ENCODE measurements at regions not wholly inside any gene's neighbourhood (a gene's known extent, or its start where the extent isn't known, plus 50 kb on each side); places are given as distances from the start of the nearest gene placed in this dataset.

DNA sequence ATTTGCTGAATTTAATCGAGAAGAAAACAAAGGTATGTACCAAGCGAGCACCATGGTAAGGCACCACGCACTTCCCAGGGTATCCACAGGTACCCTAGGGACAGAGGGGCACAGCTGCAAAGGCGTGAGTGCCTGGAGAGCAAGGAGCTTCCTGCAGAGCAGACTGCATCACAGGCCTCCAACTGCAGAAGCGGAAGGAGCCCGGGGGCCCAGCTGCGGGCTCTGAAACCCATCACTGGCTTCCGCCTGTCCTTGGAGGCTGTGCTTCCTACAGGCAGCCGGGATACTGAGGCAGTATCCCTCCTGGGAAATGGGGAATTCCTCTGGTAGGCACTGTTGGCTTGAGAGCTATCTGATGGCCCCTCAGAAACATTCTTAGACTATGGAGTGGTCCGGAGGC lies 217.4 kb upstream of the GMDS start:
- DNase-seq (ENCODE audit: low read depth in 2 of 2) = no peak

DNA sequence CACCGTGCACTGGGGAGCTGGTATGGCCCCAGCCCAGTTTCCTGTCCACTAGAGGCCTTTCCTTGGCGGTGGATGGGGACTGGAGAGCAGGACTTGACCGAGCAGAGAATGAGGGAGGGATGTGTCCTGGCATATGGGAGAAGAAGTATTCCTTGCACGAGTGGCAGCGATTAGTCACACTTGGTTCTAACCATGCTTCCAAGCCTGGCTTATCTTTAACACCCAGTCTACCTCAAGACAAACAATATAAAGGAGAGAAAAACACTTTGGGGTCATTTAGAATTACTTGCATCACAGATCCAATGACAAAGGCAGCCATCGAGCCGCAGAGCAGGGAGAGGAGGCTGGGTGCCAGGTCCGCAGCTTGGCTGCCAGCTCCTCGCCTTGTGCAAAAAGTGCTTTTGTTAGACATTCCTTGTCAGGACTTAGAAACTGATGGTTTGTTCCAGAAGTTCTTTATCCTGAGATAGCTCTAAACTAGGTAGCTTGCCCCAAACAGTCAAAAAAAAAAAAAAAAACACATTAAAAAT lies 214.9 kb upstream of the GMDS start:
- DNase-seq (ENCODE audit: low read depth in 2 of 2) = no peak

DNA sequence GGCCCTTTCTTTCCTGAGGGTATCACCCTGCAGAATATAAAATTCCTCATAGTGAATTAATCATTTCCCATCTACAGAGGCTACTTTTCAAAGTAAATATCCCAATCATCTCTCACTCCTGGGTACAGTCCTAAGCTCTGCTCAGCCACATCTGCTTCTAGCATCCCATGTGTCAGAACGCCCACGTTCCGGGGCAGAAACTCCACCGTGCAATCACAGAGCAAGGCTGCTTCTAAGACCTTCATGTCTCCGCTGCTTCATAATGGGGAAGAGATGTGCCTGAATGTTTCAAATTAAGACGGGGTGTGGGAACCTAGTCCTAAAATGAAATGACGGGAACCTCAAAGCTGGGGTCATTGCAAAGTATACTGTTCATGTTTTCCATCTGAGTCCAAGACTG lies 208.8 kb upstream of the GMDS start:
- DNase-seq (ENCODE audit: low read depth in 2 of 2) = no peak

DNA sequence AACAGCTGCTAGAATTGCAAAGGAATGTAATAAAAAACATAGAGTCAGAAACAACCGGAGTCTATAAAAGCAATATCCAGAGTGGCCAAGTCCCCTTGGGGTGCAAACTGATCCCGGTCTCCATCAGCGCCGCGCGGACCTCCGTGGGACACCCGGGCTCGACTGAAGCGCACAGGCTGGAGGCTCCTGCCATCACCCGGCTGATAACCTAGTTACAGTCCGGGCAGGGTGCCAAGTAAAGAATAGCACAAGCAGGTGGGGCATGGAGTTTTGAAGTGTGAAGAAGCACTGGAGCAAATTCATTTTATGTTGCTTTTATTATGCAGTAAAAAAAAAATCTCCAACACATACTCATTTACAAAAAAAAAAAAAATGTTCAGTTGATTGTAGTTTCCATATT lies 205.1 kb upstream of the GMDS start:
- no peak for DNase-seq (ENCODE audit: low read depth in 2 of 2)

DNA sequence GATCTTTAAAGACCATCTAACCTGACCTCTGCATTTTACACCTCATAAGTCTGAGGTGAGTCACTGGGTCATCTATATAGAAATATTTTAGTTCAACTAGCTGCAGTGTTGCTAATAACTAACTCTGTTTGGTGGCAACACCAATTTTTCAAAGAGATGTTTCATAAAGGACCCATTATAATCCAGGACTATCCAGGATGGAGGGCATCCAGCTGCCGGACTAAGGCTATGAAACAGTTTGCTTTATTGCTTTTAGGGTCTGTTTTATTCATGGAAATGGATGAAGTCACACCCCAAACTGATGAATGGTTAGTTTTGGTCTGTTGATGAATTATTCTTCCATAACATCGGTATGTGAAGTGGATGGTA lies 204.2 kb upstream of the GMDS start:
- DNase-seq (ENCODE audit: low read depth in 2 of 2) = no peak

DNA sequence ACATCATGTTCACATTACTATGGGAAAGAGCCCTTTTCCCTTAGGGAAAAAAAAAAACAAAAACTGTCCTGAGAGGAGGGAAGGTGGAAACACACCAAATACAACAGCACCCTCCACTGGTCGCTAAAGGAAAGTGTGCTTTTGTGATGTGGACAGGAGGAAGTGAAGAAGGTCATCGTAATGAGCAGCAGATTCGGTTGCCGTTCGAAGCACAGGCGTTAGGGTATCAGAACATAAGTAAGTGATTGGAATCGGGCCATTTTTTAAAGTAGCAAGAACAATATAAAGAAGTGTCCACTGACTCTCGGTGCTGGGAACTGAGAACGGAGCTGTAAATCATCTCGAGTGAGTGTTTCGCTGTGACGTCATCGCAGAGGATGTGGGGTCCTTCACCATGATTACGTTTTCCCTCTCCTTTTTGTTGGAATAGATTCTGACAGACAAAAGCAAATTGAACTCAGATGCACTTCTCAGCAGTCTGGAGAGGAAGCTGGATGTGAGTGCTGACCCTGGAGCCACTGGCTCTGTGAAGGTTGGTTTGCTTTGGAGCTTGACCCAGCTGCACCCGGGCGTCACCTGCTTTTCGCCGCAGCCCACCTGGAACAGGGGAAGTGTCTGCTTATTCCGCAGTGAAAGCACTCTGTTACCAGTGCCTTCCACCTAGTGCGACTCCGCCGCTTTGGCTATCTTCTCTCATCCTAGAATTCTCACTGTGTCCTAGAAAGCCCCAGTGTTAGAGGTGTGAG lies 203.6 kb upstream of the GMDS start:
- DNase-seq (ENCODE audit: low read depth in 2 of 2) = no peak

DNA sequence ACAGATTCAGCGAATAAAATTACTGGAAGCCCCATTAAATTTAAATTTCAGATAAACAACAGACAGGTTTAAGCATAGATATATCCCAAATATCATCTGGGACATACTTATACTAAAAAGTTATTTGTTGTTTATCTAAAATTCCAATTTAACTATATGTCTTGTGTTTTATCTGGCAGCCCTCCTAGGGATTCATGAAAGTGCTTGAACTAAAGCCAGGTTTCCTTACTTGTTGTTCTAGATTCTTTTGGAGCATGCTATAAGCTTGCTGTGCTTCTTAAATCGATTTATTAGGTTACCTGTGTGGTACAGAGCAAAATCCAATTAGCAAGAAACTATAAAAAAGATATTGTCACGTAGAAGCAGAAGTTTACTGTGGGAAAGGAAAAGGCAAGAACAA lies 202.5 kb upstream of the GMDS start:
- DNase-seq (ENCODE audit: low read depth in 2 of 2) = no peak

DNA sequence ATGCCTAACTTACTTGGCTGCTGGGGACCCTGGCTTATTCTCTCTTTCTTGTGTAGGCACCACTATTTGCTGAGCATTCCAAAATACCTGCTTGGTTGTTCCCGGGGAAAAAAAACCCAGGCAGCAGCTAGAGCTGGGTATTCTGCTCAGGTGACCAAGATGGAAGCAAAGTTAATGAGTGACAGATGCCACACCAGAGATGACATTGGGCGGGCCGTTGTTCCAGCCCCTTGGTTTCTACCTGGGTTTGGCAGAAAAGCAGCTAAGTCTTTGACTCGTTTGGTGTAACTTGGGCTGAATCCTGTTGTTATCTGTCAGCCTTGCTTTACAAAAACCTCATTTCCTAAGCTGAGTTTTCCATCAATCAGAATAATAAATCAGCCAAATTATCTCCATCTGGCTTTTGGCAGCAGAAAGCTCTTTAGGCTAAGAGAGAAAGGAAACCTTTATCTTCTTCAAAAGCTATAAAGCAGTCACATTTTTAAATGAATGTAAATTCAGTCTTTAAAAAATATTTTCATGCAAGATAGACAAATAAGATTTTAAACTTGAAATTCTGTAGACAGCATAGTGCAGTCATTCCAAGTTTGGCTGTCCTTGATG lies 202.0 kb upstream of the GMDS start:
- no peak for DNase-seq (ENCODE audit: low read depth in 2 of 2)

DNA sequence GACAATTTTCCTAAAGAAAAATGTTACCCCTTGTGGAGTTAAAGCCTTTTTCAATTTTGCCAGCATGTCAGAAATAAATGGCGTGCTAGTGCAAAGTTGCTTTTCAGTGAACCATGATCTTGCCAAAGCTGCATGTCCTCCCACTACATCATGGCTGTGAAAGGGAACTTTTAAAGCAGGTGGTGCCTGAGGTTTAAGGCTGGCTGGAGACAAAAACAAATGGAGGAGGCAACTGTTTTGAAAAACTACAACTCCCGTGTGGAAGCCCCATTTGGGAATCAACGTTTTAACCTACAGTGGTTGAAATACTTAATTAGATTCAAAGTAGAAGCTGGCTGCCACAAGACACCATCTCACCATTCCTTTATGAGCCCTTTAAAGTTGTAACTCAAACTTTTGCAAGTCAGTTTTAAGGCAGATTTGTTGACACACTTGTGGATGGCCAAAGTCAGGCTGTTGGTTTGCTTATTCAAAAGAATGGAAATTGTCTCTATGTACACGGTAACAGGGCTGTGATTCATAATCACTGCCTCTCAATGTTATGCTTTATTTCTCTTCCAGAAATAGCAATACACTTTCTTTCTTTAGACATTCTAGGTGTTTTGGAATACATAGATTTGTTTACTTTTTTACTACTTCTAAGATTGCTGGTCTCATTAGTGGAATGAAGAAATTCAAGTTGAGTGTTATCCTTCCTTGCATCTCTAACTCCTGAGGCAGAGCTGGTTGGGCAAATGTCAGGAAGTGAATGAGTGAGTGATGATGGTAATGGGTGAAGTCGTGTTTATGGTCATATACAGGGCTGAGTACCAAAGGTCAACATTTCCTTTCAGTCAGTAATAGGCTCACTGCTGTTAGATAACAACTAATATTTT lies 196.4 kb upstream of the GMDS start:
- DNase-seq (ENCODE audit: low read depth in 2 of 2) = no peak

DNA sequence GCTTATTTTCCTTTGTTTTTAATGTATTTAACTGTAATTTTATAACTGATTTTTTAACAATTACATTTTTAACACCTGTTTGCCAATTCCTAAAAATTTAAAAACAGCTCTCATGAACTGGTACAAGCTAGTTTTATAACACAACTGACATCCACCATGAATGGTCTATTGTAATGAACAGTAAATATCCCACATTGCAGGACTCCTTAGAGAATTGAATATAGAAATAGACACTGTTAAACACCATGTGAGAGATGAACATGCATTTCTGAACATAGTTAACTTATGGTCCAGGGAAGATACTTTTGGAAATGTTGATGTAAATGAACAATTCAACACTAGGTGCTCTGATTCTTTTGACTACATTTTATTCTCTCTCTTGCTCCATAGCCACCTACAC lies 195.1 kb upstream of the GMDS start:
- no peak for DNase-seq (ENCODE audit: low read depth in 2 of 2)

DNA sequence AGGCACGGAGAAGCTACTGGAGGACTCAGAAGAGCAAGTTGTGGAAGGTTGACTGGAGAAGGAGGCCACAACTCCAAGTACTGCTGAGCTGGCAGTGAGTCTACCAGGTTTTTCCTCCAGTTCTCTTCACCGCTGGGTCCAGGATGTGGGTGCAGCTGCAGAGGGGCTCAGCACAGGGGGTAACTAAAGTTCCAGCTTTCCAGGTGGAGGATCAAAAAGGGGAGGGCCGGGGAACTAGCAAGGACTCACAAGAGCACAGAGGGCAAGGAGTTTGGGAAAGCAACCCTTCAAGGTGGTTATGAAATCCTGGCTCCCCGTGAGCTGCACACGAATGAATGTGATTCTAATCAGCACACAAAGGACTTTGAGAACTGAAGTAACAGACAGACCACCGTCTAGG lies 194.2 kb upstream of the GMDS start:
- DNase-seq (ENCODE audit: low read depth in 2 of 2) = no peak

DNA sequence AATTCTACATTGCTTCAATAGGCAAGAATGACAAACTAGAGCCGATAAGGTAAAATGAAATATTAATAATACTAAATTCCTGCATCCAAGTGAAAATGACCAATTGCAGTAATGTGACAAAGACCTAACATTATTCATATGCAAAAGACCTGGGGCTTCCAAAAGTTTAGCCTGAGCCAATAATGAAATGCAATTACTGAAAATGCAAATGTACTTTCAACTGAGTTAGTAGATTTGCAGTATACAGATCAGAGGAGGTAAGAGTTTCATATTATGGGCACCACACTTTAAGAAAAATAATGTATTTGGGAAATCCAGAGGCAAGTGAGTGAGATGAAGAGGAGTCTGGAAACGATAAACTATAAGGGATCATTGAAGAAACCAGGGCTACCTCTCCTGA lies 193.7 kb upstream of the GMDS start:
- no peak for DNase-seq (ENCODE audit: low read depth in 2 of 2)

DNA sequence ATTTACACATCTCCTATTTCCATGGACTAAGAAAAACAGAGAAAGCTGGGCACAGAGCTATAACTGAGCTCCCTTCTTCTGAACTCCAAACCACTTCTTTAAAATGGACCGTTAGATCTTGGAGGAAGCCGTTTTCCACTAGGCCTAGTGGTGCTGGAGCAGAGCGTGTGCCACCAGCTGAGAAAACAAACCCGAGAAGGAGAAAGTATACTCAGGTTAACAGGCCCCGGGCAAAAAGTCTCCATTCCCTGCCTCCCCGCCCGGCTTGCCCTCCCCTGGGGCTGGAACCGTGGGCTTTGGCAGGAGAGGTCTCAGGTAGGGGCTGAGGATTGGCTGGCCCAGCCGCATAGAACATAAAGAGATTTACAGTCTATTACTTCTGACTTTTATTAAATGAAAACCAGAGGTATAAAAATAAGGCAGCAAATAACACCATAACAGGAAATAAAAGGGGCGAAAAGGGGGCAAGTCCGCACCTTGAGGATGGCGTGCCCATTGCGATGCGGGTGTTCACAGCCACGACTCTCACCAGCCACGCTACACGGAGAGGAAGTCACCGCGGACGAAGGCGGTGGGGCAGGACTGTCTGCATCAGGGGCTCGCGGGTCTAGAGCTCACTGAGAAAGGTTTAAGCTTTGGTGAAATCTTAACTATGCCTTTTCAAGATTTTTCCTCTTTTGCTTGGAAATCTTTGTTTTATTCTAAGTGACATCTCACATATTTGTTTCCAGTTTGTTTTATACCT lies 191.2 kb upstream of the GMDS start:
- no peak for DNase-seq (ENCODE audit: low read depth in 2 of 2)

DNA sequence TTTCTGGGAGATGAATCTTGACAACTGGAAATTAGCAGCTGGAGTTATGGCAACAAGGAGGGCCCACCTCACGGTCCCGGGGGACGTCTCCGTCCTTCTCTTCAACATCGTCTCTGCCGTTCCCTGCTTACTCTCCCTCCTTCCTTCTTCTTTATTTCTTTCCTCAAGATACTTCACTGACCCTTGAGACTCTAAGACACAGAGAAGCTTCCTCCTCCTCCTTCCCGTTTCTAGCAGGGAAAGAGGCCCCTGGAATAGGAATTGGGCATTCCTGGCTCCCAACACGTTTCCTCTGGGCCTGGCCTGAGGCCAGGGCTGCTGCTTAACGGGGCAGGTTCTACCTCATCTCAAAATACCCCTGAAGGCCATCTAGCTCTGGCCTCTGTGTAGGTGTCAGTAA lies 189.9 kb upstream of the GMDS start:
- no peak for DNase-seq (ENCODE audit: low read depth in 2 of 2)

DNA sequence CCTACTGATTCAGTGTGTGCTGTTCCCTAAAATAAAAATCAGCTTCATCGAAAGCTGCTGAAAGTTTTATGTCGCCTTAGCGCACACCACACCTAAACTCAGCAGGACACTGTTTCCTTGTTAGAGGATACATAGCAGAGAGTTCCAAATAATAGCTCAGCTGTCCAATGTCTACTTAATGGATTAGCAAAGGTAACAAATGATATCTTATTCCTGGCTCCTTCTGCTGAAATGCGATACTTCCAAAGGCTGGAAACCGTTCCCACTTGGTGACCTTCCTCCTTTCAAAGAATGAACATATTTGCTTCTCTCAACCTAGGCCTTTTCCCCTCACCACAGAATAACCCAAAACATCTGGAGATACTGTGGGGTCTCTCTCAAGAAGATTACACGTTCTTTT lies 189.5 kb upstream of the GMDS start:
- DNase-seq (ENCODE audit: low read depth in 2 of 2) = no peak

DNA sequence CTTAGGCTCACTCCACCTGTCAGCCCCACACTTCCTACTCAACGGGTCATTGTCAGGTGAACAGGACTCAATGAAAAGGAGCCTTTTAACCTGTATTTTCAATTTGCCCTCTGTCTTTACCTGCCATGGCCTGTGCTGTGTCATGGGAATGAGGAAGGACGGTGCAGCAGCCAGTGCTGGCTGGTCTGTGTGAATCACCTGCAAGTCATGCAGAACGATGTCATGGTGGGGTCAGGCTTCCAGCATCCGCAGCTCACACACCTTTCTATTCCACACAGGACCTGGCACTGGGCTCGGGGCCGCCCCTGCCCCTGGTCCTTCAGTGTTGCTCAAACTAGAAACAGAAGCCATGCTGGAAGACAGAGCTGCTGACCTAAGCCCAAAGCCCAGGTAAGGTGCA lies 188.7 kb upstream of the GMDS start:
- no peak for DNase-seq (ENCODE audit: low read depth in 2 of 2)

DNA sequence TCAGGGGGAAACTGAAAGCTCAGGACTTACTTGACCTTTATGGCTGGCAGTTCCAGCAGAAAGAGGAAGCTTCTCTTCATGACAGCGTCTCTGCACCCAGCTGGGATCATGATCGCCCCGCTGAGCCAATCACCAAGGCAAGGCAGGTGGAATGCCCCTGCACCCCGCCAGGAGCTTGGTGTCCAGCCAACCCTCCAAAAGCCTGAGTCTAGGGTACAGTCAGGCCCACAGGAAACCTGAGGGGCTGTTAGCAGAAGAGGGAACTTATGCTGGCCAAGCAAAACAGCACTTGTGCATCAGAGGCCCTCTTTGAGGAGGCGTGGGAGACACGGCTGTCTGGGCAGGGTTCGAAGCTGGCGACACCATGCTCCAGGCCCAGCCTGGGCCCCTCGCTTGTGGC lies 188.3 kb upstream of the GMDS start:
- no peak for DNase-seq (ENCODE audit: low read depth in 2 of 2)

DNA sequence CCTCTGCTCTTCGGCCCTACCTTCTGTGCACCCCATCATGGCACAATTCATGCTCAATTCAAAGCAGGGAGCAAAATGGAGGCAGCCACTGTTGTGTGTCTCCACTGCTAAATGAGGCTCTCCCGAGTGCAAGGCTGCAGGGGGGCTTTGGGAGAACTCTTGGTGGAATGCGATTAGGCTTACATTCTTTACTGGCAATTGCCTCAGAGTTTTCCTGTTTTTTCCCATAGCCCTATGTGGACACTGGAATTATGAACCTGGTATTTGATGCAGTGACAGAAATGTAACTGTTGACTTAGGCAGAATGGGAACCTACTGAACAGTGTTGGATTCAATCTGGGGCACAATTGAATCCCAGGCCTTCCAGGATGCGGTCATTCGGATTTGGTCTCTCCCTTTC lies 187.9 kb upstream of the GMDS start:
- no peak for DNase-seq (ENCODE audit: low read depth in 2 of 2)

DNA sequence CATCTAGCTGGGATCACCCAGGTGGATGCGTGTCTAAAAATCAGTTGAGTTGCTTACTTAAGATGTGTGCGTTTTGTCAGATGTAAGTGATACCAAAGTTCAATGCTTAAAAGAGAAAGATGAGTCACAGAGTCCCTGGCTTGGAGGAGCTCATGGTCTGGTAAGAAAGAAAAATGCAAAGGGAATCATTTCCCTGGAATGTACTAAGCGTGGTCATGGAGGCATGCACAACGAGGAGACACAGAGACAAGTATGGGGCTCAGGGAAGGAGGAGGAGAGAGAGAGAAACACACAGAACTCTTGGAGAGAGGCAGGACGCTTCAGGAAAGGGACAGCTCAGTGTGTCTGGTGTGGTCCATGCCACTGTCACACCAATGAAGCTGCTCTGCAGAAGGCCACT lies 186.9 kb upstream of the GMDS start:
- no peak for DNase-seq (ENCODE audit: low read depth in 2 of 2)

DNA sequence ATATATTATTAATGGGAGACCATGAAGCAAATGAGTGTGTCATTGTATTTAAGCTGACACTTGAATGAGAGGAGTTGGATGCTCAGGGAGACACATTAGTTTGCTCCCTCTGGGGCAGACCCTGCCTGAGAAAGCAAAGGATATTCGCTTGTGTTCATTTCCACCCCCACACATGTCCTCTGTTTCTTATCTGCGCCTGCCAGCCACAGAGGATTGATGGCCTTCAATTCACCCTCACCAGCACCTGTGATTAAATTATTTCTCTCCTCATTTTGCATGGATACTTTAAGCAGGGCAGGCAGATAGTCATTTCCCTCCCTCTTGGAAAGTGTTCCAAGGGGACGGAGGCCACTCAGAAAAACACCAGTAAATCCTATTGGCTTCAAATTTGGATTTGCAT lies 185.2 kb upstream of the GMDS start:
- no peak for DNase-seq (ENCODE audit: low read depth in 2 of 2)

DNA sequence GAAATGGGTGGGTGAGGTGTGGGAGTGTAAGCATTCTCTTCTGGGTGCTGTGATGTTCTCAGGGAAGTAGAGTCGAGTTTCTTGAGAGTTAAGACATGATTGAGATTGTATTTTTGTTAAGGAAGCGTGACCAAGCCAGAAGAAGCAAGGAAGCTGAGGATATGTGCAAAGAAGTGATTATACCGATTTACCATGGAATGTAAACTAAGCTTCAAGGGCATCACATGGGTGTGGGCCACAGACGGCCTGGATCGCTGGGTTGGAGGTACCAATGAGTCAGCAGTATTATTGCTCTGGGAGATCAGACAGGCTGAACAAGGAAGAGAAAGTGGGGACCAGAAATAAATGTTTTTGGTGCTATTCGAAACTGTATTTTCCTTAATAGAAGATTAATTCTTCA lies 184.1 kb upstream of the GMDS start:
- DNase-seq (ENCODE audit: low read depth in 2 of 2) = no peak

DNA sequence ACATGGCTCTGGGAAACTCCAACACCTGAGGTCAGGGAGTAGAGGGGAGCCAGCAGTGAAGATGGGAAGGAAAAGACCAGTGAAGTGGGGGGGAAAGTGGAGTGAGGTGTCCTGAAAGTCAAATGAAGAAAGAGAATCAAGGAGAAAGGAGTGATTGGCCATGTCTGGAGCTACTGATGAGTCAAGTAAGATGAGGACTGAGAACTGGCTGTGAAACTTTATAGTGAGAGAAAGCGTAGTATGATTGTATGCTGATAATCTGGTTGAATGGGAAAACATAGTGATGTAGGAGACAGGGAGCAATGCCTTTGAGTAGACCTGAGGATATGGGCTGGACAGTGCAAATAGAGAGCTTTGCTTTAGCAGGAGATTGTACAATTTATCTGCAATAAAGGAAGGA lies 183.6 kb upstream of the GMDS start:
- no peak for DNase-seq (ENCODE audit: low read depth in 2 of 2)

Measured in stimulated activated CD4-positive, alpha-beta T cell treated with anti-CD3 and anti-CD28 coated beads, Interleukin-1b, Interleukin-23, amount 100 ng/mL, for 4 hours (primary cell).